Adrenal gland (tissue), 9 donors: ENCODE measurements at regions not wholly inside any gene's neighbourhood (a gene's known extent, or its start where the extent isn't known, plus 50 kb on each side); places are given as distances from the start of the nearest gene placed in this dataset.
"Not testable (repeated sequence)": the region's sequence is repeated elsewhere in the genome, so short reads cannot be mapped to it uniquely, and the experiment has no call there.

Source experiments
- DNase-seq, 7 donors: peaks; one replicate each; pipeline ENCODE4 v3.0.0-alpha.2; 2019 to 2020
- H3K27ac ChIP-seq, 5 donors: fragments of 200-600 bp; sonication (generic) in 4 of 5; 1 replicate in 3 of 5; 2 replicates in 2 of 5; pipeline versions ENCODE4 v1.5.1 to v1.8.0; 2016 to 2020; ENCODE audit warnings: mild to moderate bottlenecking in 1 of 5
- H3K27me3 ChIP-seq: fragments of 200-600 bp; 2 replicates; pipeline ENCODE4 v1.8.0; 2021
- H3K36me3 ChIP-seq, 2 donors: fragments of 200-600 bp; replicated peaks in 1 of 2; 1 replicate in 1 of 2; 2 replicates in 1 of 2; pipeline versions ENCODE4 v1.5.1 to v1.8.0; 2018 to 2022
- H3K4me1 ChIP-seq, 2 donors: fragments of 200-600 bp; replicated peaks in 1 of 2; 1 replicate in 1 of 2; 2 replicates in 1 of 2; pipeline versions ENCODE4 v1.5.1 to v1.8.0; 2018 to 2021
- H3K4me3 ChIP-seq, 4 donors: fragments of 200-600 bp; sonication (generic) in 3 of 4; one replicate each; pipeline ENCODE4 v1.5.1; 2016 to 2018
- H3K9me3 ChIP-seq, 3 donors: fragments of 200-600 bp; sonication (generic) in 1 of 3; replicated peaks in 1 of 3; 1 replicate in 2 of 3; 2 replicates in 1 of 3; pipeline versions ENCODE4 v1.5.1 to v1.8.0; 2016 to 2021
- POLR2A ChIP-seq, 2 donors: fragments of 450-650 bp; IDR thresholded peaks; one replicate each; pipeline ENCODE4 v1.6.1; 2017; ENCODE audit warnings: antibody characterized with exemption in 2 of 2, mild to moderate bottlenecking in 2 of 2, moderate library complexity in 1 of 2
- WGBS, 4 donors: extraction: QIAGEN DNeasy Blood & Tissue Kit in 2 of 4; methylation state at CpG; one replicate each; pipeline versions ENCODE4 v1.1.5 to v1.1.7; 2013 to 2017; 5-methylcytosine and 5-hydroxymethylcytosine counted together
- intact Hi-C, 2 donors: fragments of 100-400 bp; cut with DNase I; formaldehyde crosslinking; loops; one replicate each; pipeline versions ENCODE4 v1.14.1 to v1.15.0; 2022 to 2023
- TF ChIP-seq, protein P1 (sequence below), 6 experiments: fragments of 450-650 bp in 4 of 6; fragments of 200-600 bp in 2 of 6; sonication (generic) in 1 of 6; IDR thresholded peaks; 1 replicate in 5 of 6; 2 replicates in 1 of 6; pipeline versions ENCODE4 v1.5.1 to v1.8.0; 2016 to 2021; ENCODE audit warnings: antibody characterized with exemption in 6 of 6, mild to moderate bottlenecking in 2 of 6, moderate library complexity in 1 of 6
- donor health status: healthy with polysubstance abuse.
- donor health status: Bipolar disorder and iron deficiency.
- donor health status: DM: yes; HTN: yes; CAD: no.
- donor health status: DM: no; HTN: no; CAD: no.
- donor health status: DM: no; HTN: no; CAD: no.

DNA sequence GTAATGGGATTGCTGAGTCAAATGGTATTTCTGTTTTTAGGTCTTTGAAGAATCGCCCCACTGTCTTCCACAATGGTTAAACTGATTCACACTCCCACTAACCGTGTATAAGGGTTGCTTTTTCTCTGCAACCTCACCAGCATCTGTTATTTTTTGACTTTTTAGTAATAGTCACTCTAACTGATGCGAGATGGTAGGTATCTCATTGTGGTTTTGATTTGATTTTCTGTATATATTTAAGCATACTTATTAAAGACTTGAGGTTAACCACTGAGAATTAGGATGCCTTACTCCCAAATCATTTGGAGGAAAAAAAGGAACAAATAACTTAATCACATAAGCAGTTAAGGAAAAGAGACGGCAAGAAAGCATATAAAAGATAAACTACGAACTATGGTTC lies 181.6 kb upstream of the FST start:
- DNase-seq, result no peak
- no peaks in the 10 kb centered on the region for H3K27me3 ChIP-seq
- 77 to 92% (median 85%) methylated on average over 5 of the region's 5 CpGs for whole genome bisulfite sequencing, 4 donors
- H3K36me3 ChIP-seq, result no peaks in the 10 kb centered on the region
- no peak overlapping the region for H3K27ac ChIP-seq
- H3K4me1 ChIP-seq, result no peaks in the 10 kb centered on the region
- TF ChIP-seq, protein P1, sequence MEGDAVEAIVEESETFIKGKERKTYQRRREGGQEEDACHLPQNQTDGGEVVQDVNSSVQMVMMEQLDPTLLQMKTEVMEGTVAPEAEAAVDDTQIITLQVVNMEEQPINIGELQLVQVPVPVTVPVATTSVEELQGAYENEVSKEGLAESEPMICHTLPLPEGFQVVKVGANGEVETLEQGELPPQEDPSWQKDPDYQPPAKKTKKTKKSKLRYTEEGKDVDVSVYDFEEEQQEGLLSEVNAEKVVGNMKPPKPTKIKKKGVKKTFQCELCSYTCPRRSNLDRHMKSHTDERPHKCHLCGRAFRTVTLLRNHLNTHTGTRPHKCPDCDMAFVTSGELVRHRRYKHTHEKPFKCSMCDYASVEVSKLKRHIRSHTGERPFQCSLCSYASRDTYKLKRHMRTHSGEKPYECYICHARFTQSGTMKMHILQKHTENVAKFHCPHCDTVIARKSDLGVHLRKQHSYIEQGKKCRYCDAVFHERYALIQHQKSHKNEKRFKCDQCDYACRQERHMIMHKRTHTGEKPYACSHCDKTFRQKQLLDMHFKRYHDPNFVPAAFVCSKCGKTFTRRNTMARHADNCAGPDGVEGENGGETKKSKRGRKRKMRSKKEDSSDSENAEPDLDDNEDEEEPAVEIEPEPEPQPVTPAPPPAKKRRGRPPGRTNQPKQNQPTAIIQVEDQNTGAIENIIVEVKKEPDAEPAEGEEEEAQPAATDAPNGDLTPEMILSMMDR (IDR thresholded peaks at IDR 0.05), result no peak
- no peak for TF ChIP-seq POLR2A (IDR thresholded peaks at IDR 0.05)
- no peak overlapping the region for H3K4me3 ChIP-seq
- H3K9me3 ChIP-seq, result no peaks in the 10 kb centered on the region
- intact Hi-C loops, result no loop called here

DNA sequence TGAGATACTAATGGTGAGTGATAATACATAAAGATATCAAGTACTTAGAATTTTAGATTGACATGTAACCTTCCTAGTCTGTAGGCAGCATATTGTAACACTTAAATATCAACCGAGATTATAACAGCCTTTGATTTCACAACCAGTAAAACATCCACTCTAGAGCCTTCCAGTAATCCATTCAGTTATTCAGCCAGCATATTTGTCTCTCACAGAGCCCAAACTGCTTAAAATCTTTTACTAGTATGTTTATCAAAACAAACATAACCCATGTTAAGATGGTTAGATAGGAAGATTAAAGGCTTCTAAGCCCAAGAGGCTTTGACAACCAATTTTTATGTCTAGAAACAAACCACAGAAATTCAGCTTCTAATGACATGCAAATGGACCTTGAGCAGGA lies 177.9 kb upstream of the FST start:
- Histone ChIP-seq H3K4me3 (no peak overlapping the region), H3K27me3 (no peaks in the 10 kb centered on the region), H3K36me3 (no peaks in the 10 kb centered on the region), H3K9me3 (no peaks in the 10 kb centered on the region), H3K27ac (no peak overlapping the region), H3K4me1 (no peaks in the 10 kb centered on the region)
- DNase-seq, result no peak
- no peak for TF ChIP-seq POLR2A (IDR thresholded peaks at IDR 0.05)
- TF ChIP-seq, protein P1 (IDR thresholded peaks at IDR 0.05), result no peak
- intact Hi-C loops, result no loop called here
- 47 to 54% (median 50%) methylated on average over 1 of the region's 1 CpG for WGBS, 4 donors

DNA sequence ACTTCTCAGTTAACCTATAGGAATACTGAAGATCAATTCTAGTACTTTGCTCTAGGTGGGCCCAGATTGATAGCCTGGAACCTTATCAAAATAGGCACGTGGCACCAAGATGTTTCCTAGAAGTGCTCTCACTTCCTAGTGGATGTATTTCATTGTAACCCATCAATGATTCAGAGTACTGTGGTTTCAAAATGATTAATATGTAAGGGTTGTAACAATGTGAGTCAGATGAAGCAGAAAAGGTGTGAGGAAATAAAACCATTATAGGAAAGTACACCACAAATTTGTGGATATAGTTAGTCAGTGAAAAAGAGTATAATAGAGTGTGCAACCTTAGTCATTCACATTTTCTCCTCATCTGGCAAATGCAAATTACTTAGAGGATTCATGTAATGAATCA lies 177.3 kb upstream of the FST start:
- DNase-seq, result no peak
- H3K27ac ChIP-seq, result no peak overlapping the region
- H3K36me3 ChIP-seq, result no peaks in the 10 kb centered on the region
- no peaks in the 10 kb centered on the region for H3K4me1 ChIP-seq
- no peak overlapping the region for H3K4me3 ChIP-seq
- H3K9me3 ChIP-seq, result no peaks in the 10 kb centered on the region
- TF ChIP-seq, protein P1 (IDR thresholded peaks at IDR 0.05), result no peak
- TF ChIP-seq POLR2A (IDR thresholded peaks at IDR 0.05), result no peak
- H3K27me3 ChIP-seq, result no peaks in the 10 kb centered on the region
- 15 to 63% (median 23%) methylated on average over 1 of the region's 1 CpG for WGBS, 4 donors
- intact Hi-C loops, result no loop called here

DNA sequence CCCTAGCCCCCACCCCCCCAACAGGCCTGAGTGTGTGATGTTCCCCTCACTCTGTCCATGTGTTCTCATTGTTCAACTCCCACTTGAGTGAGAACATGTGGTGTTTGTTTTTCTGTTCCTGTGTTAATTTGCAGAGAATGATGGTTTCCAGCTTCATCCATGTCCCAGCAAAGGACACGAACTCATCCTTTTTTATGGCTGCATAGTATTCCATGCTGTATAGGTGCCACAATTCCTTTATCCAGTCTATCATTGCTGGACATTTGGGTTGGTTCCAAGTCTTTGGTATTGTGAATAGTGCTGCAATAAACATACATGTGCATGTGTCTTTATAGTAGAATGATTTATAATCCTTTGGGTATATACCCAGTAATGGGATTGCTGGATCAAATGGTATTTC lies 175.1 kb upstream of the FST start:
- DNase-seq, H3K27me3 ChIP-seq, intact Hi-C loops, H3K4me1 ChIP-seq, H3K9me3 ChIP-seq, H3K36me3 ChIP-seq, H3K4me3 ChIP-seq, H3K27ac ChIP-seq: not testable (repeated sequence)
- WGBS, 4 donors, result 75 to 94% (median 82%) methylated on average over 1 of the region's 1 CpG

DNA sequence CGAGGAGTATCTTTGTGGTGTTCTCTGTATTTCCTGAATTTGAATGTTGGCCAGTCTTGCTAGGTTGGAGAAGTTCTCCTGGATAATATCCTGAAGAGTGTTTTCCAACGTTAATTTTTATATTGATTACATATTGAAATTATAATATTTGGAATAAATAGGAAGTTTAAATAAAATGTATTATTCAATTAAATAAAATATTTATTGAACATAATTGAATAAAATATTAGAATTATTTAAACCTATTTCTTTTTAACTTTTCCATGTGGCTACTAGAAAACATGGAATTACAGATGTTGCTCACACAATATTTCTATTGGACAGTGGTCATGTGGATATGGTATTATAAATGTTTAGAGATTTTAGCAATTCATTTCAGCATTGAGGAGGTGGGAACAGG lies 170.8 kb upstream of the FST start:
- no peaks in the 10 kb centered on the region for H3K9me3 ChIP-seq
- H3K4me1 ChIP-seq, result no peaks in the 10 kb centered on the region
- H3K27ac ChIP-seq, result no peak overlapping the region
- H3K4me3 ChIP-seq, result no peak overlapping the region
- intact Hi-C loops, result no loop called here
- WGBS, 4 donors, result 68 to 83% (median 75%) methylated on average over 2 of the region's 2 CpGs
- no peak for DNase-seq
- H3K27me3 ChIP-seq, result no peaks in the 10 kb centered on the region
- H3K36me3 ChIP-seq, result no peaks in the 10 kb centered on the region
- TF ChIP-seq, protein P1 (IDR thresholded peaks at IDR 0.05), result no peak
- no peak for TF ChIP-seq POLR2A (IDR thresholded peaks at IDR 0.05)
